ENCODE measurements at regions not wholly inside any gene's neighbourhood (a gene's known extent, or its start where the extent isn't known, plus 50 kb on each side); places are given as distances from the start of the nearest gene placed in this dataset.
"Not testable (repeated sequence)": the region's sequence is repeated elsewhere in the genome, so short reads cannot be mapped to it uniquely, and the experiment has no call there.

GRCh38 chr6:165782812-165783211 is 119.8 kb upstream of the PDE10A start:
- no peak for DNase-seq (ENCODE audit: low read depth)

- DNase-seq (ENCODE audit: low read depth) = no peak
Measured at GRCh38 chr6:165782134-165782533, 119.1 kb upstream of the PDE10A start.

GRCh38 chr6:165777680-165778079 is 114.6 kb upstream of the PDE10A start:
- DNase-seq (ENCODE audit: low read depth) = no peak

- no peak for DNase-seq (ENCODE audit: low read depth)
Measured at GRCh38 chr6:165776691-165777090, 113.7 kb upstream of the PDE10A start.

GRCh38 chr6:165775721-165776120 is 112.7 kb upstream of the PDE10A start:
- DNase-seq (ENCODE audit: low read depth) = no peak

- no peak for DNase-seq (ENCODE audit: low read depth)
Measured at GRCh38 chr6:165774903-165775601, 112.0 kb upstream of the PDE10A start.

- no peak for DNase-seq (ENCODE audit: low read depth)
Measured at GRCh38 chr6:165770397-165771082, 107.5 kb upstream of the PDE10A start.

- no peak for DNase-seq (ENCODE audit: low read depth)
Measured at GRCh38 chr6:165769884-165770283, 106.8 kb upstream of the PDE10A start.

GRCh38 chr6:165769401-165769800 is 106.4 kb upstream of the PDE10A start:
- DNase-seq (ENCODE audit: low read depth) = no peak

- DNase-seq (ENCODE audit: low read depth) = no peak
Measured at GRCh38 chr6:165768961-165769360, 105.9 kb upstream of the PDE10A start.

GRCh38 chr6:165767228-165767627 is 104.2 kb upstream of the PDE10A start:
- DNase-seq (ENCODE audit: low read depth) = peak; percentile 6

- peak; percentile 3 for DNase-seq (ENCODE audit: low read depth)
Measured at GRCh38 chr6:165766457-165766856, 103.4 kb upstream of the PDE10A start.

GRCh38 chr6:165766026-165766425 is 103.0 kb upstream of the PDE10A start:
- DNase-seq (ENCODE audit: low read depth) = no peak

- DNase-seq (ENCODE audit: low read depth) = not testable (repeated sequence)
Measured at GRCh38 chr6:165765256-165765655, 102.2 kb upstream of the PDE10A start.

GRCh38 chr6:165762876-165763275 is 99.8 kb upstream of the PDE10A start:
- DNase-seq (ENCODE audit: low read depth) = peak; percentile 44

- DNase-seq (ENCODE audit: low read depth) = no peak
Measured at GRCh38 chr6:165762125-165762524, 99.1 kb upstream of the PDE10A start.

- DNase-seq (ENCODE audit: low read depth) = no peak
Measured at GRCh38 chr6:165760803-165761185, 97.8 kb upstream of the PDE10A start.

- no peak for DNase-seq (ENCODE audit: low read depth)
Measured at GRCh38 chr6:165760126-165760802, 97.2 kb upstream of the PDE10A start.

- DNase-seq (ENCODE audit: low read depth) = no peak
Measured at GRCh38 chr6:165758441-165758840, 95.4 kb upstream of the PDE10A start.

- DNase-seq (ENCODE audit: low read depth) = no peak
Measured at GRCh38 chr6:165755583-165755982, 92.5 kb upstream of the PDE10A start.

- no peak for DNase-seq (ENCODE audit: low read depth)
Measured at GRCh38 chr6:165753506-165753905, 90.5 kb upstream of the PDE10A start.

- no peak for DNase-seq (ENCODE audit: low read depth)
Measured at GRCh38 chr6:165752451-165752850, 89.4 kb upstream of the PDE10A start.

GRCh38 chr6:165751486-165751885 is 88.4 kb upstream of the PDE10A start:
- DNase-seq (ENCODE audit: low read depth) = no peak

Measured in stromal cell of bone marrow (primary cell).